Embryonic facial prominence (tissue), 1 donor: ENCODE measurements at regions not wholly inside any gene's neighbourhood (a gene's known extent, or its start where the extent isn't known, plus 50 kb on each side); places are given as distances from the start of the nearest gene placed in this dataset.

Experiments used
- DNase-seq: peaks from one replicate; pipeline ENCODE4 v3.0.0-alpha.2; 2016; ENCODE audit errors: extremely low spot score

- no peak for DNase-seq
Observed at GRCh38 chr2:118519511-118519910, 327.9 kb downstream of the EN1 start.

- DNase-seq, result no peak
Observed at GRCh38 chr2:118510807-118511206, 336.6 kb downstream of the EN1 start.

- no peak for DNase-seq
Observed at GRCh38 chr2:118509319-118510004, 338.0 kb downstream of the EN1 start.

- no peak for DNase-seq
Observed at GRCh38 chr2:118508282-118508681, 339.2 kb downstream of the EN1 start.

GRCh38 chr2:118505436-118505835 is 342.0 kb downstream of the EN1 start:
- no peak for DNase-seq

- no peak for DNase-seq
Observed at GRCh38 chr2:118502106-118502505, 345.3 kb downstream of the EN1 start.

GRCh38 chr2:118498943-118499342 is 348.5 kb downstream of the EN1 start:
- no peak for DNase-seq

- DNase-seq, result no peak
Observed at GRCh38 chr2:118496870-118497611, 350.4 kb downstream of the EN1 start.

GRCh38 chr2:118496467-118496866 is 351.0 kb downstream of the EN1 start:
- no peak for DNase-seq

- DNase-seq, result no peak
Observed at GRCh38 chr2:118495290-118495689, 352.2 kb downstream of the EN1 start.

GRCh38 chr2:118493213-118493612 is 354.2 kb downstream of the EN1 start:
- DNase-seq, result no peak

- no peak for DNase-seq
Observed at GRCh38 chr2:118492335-118492734, 355.1 kb downstream of the EN1 start.

GRCh38 chr2:118490330-118490729 is 357.1 kb downstream of the EN1 start:
- DNase-seq, result no peak

- no peak for DNase-seq
Observed at GRCh38 chr2:118489712-118490299, 357.6 kb downstream of the EN1 start.

GRCh38 chr2:118481299-118481698 is 366.1 kb downstream of the EN1 start:
- no peak for DNase-seq

- no peak for DNase-seq
Observed at GRCh38 chr2:118479020-118479419, 368.4 kb downstream of the EN1 start.

- DNase-seq, result no peak
Observed at GRCh38 chr2:118477111-118477862, 370.2 kb downstream of the EN1 start.

- DNase-seq, result no peak
Observed at GRCh38 chr2:118475622-118476205, 371.7 kb downstream of the EN1 start.

- no peak for DNase-seq
Observed at GRCh38 chr2:118474541-118474920, 372.9 kb downstream of the EN1 start.

GRCh38 chr2:118473846-118474540 is 373.5 kb downstream of the EN1 start:
- DNase-seq, result no peak

GRCh38 chr2:118473241-118473640 is 374.2 kb downstream of the EN1 start:
- DNase-seq, result no peak
